ENCODE measurements at regions not wholly inside any gene's neighbourhood (a gene's known extent, or its start where the extent isn't known, plus 50 kb on each side); places are given as distances from the start of the nearest gene placed in this dataset.
"Not testable (repeated sequence)": the region's sequence is repeated elsewhere in the genome, so short reads cannot be mapped to it uniquely, and the experiment has no call there.

DNA sequence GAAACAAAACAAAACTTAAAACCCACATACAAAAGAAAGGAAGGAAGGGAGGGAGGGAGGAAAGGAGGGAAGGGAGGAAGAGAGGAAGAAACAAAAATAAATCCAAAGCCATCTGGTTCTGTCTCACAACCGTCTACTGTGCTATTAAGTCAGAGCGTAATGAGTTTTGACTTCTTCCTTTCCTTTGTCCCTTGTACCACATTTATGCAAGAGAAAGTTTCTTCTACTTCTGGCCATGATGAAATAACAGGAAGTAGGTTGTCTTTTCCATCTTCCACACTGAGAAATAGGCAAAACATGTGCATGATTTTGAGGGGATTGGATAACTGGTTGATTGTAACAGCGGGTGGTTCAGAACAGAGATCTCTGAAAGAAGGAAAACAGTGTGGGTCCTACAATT, 121.4 kb downstream of the CTAGE1 start:
- in situ Hi-C loops (cut with HindIII; ENCODE audit: low pct_ligation_motif_present, low pct_unique_long_range_greater_than_20kb, low sequenced_read_pairs): no loop called here
- no peak for DNase-seq

DNA sequence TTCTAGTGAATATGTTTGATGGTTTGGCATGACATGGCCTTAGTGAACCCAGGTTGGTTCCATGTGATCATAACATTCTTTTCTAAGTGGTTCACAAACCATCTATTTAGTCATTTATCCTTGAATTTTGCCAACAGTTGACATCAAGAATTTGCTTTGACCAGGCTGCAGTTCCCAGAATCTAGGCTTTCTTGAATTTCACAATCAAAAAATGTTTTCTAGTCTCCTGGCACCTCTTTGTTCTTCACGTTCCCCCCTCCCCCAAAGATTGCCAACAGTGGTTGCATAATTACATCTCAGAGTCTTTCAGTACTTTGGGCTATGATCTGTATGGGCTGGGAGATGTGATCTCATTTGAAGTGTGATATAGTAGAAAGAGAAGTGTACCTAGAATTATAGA, 124.0 kb downstream of the GATA6 start:
- in situ Hi-C loops (cut with HindIII; ENCODE audit: low pct_ligation_motif_present, low pct_unique_long_range_greater_than_20kb, low sequenced_read_pairs): no loop called here
- no peak for DNase-seq

DNA sequence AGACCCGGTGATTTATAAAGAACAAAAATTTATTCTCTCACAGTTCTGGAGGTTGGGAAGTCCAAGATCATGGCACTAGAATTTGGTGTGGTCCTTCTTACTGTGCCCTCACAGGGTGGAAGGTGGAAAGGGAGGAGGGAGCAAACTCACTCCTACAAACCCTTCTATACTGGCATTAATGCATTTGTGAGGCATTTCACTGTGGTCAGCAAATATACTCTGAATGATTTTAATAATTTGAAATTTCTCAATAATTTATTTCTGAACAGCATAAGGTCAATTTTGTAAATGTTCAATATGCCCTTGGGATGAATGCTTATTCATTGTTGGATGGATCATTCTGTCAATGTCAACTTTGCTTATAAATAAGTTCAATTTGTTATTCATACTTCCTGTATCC, 120.6 kb downstream of the GATA6 start:
- no peak for DNase-seq
- in situ Hi-C loops (cut with HindIII; ENCODE audit: low pct_ligation_motif_present, low pct_unique_long_range_greater_than_20kb, low sequenced_read_pairs): no loop called here

DNA sequence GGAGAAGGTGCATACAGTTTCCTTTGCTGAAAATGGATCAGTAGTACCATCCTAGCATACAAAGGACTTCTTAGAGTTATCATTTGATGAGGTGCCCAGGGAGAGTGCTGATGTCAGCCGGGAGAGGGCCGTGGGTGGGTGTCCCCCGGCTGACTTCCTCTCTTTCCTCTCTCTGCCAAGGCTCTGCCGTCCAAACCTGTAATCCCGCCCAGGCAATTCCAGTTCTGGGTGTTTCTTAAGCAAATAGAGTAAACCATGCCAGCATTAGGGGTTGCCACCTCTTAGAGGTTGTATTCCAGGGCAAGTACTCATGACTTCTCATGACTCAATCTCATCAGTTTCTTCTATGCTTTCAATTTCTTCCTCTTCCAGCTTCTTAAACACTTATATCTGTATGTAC, 117.2 kb downstream of the GATA6 start:
- in situ Hi-C loops (cut with HindIII; ENCODE audit: low pct_ligation_motif_present, low pct_unique_long_range_greater_than_20kb, low sequenced_read_pairs): no loop called here
- DNase-seq: no peak

DNA sequence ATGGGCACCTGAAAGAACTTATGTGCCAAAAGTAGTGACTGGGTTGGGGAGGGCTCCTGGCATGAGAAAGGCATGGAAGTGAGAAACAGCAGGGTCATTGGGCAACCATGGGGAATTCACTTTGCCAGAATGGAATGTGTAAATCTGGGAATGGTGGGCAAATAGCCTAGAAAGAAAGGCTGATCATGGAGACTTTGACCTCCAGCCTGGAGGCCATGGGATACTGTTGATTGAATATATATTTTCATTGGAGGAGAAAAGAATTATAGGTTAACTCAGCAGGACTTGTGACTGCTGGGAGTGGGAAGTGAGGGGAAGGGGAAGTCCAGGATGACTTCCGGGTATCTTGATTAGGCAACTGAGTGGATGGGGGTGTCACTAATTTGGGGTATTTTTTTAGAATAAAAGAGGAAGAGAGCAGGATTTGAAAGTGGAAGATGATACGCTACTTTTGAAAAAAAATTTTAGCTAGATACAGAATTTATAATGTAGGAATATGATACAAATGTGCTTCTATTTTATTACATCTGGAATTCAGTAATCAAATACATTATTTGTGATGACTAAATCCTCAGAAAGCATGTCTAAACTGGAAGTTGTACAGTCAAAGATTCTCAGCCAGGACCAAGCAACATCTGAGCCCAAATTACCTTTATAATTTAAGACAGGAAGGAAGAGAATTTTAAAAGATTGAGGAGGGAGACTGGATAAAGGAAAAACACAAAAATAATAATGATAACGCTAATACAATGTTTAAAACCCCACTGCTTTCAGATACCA, 116.2 kb downstream of the GATA6 start:
- DNase-seq: no peak
- in situ Hi-C loops (cut with HindIII; ENCODE audit: low pct_ligation_motif_present, low pct_unique_long_range_greater_than_20kb, low sequenced_read_pairs): no loop called here

DNA sequence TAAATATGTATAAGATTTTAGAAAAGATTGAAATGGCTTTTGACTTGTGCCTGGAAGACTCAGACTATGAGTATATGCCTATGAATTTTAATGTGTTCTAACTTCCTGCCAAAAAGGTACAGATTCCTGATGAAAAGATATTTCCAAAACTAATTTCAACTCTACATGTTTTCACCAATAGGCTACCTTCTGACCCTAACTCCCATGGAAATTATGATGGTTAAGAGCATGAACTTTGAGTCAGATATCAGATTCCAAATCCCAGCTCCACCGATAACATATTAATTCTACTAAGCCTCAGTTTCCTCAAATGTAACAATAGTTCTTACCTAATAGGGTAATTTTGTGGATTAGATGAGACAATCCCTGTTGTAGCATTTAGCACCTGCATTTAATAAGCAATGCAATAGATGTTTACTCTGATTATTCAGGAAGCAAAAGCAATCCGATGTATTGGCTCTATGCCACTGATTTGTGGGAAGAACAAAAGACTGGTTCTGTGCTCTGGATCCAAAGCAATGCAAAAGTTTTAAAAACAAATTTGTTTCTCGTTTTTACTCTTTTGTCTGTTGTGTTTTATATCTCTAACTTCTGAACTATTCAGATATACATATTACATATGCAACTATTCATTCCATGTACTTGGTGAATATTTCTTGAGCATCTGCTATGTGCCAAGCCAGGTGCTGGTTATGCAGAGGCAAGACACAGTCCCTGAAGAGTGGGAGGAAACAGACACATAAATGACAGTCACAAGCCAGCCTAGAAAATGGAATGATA, 115.4 kb downstream of the GATA6 start:
- in situ Hi-C loops (cut with HindIII; ENCODE audit: low pct_ligation_motif_present, low pct_unique_long_range_greater_than_20kb, low sequenced_read_pairs): no loop called here
- DNase-seq: no peak

DNA sequence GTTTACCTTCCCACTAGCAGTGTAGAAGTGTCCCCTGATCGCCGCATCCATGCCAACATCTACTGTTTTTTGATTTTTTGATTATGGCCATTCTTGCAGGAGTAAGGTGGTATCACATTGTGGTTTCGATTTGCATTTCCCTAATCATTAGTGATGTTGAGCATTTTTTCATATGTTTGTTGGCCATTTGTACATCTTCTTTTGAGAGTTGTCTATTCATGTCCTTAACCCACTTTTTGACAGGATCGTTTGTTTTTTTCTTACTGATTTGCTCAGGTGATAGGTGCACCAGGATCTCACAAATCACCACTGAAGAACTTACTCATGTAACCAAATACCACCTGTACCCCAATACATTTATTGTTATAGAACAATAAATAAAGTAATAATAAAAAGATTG, 114.5 kb downstream of the GATA6 start:
- in situ Hi-C loops (cut with HindIII; ENCODE audit: low pct_ligation_motif_present, low pct_unique_long_range_greater_than_20kb, low sequenced_read_pairs): not testable (repeated sequence)

DNA sequence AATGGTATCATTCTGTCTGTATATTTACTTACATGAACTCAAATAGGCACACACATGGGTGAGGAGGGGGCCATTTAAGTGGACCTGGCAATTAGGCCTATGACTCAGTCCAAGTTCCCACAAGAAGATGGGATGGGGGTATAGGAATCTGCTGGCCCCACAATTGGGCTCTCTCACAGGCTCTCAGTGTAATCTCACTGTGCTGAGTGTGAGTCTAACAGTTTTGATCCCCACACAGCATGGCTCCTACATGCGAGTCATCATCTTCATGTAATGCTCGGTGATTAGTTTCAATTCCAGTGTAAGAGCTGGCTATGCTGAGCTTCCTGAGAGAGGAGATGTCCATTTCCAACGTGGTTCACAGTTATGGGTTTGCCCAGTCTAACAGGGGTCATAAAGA, 114.0 kb downstream of the GATA6 start:
- in situ Hi-C loops (cut with HindIII; ENCODE audit: low pct_ligation_motif_present, low pct_unique_long_range_greater_than_20kb, low sequenced_read_pairs): no loop called here
- DNase-seq: no peak

More for the DNA sequence above, 114.5 kb downstream of the GATA6 start:
- DNase-seq: not testable (repeated sequence)

DNA sequence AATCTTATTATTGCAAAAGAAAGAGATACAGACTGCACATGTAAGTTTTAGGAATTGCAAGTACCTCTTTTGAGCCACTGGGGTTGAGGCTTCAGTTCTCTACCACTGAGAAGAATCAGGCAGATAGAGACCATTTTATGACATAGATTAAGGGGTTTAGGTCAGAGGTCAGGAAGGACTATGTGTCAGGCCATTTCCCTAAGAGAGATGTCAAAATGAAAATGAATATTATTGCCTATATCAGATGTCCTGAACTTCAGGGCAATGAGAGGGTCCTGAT, 113.7 kb downstream of the GATA6 start:
- in situ Hi-C loops (cut with HindIII; ENCODE audit: low pct_ligation_motif_present, low pct_unique_long_range_greater_than_20kb, low sequenced_read_pairs): no loop called here
- DNase-seq: no peak

DNA sequence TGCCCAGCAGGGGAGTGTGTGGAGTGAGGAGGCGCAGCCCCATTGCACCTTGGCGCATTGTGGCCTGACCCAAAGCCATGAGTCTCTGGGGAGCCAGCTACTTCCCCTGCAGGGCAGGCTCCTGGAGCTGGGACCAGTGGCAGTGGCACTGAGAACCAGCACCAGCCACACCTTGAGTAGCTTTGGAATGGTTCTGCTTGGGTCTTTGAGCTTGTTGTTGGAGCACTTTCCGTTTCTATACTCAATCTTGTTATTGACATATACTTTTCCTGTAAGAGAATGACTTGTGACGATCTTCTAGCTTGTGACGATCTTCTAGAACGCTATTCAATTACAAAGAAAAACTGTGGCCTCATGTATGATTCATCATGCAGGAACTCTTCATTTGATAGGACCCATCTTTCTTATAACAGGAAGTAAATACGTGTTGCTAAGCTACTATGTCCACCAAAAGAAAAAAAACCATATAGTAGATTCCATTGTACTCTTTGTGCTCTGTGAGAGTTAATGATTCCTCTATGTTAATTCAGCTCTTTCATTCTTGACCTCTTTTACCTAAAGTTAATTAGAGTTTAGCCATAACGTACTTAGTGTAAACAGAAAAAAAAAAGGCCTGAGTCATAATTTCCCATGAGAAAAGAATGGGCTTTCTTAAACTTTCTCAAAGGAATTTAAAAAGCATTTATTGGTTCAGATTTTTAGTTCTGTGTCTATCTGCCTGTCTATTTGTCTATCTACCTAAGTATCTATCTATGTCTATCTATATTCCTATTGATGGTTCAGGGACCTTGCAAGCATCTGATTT, 113.1 kb downstream of the GATA6 start:
- in situ Hi-C loops (cut with HindIII; ENCODE audit: low pct_ligation_motif_present, low pct_unique_long_range_greater_than_20kb, low sequenced_read_pairs): no loop called here
- peak; percentile 20 for DNase-seq

DNA sequence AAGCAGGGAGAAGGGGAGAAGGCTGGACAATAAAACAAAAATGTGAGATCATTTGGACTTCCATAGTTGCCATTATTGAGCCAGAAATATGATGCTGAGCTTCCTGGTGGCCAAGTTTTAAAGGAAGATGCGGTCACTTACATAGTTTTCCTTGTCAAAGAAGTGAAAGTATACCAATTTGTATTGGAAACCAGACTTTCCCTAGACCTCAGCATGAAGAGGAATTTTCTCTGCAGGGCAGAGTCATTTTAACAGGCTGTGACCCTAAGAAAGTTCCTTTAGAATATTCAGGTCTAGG, 111.0 kb downstream of the GATA6 start:
- in situ Hi-C loops (cut with HindIII; ENCODE audit: low pct_ligation_motif_present, low pct_unique_long_range_greater_than_20kb, low sequenced_read_pairs): no loop called here
- no peak for DNase-seq

DNA sequence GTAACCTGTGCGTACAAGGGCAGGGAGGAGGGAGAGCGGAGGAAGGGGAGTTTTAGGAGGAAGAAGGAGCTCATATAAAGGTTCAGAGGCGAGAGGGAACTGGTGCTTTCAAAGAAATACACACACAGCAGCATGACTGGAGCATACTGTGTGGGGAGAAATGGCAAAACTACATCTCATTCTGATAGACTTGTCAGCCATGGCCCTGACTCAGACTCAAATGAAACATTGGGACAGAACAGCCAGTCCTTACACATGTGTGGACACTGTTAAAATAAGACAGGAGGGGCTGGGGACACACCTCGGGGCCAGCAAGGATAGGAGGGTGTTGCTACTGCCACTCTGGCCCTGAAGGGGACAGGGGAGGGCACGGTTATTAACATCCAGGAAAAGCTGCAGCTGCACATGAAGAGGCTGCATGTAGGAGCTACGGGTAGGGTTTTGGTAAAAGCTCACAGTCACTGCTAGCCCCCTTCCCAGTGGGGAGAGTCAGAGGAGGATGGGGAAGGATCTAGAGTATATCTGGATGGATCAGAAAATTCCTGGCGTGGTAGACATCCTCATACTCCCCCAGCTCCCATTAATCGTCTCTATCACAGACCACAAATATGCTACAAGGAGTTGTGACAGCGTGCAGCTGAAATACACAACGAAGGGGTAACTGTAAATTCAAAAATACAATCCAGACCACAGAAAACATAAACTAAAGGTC, 110.5 kb downstream of the GATA6 start:
- in situ Hi-C loops (cut with HindIII; ENCODE audit: low pct_ligation_motif_present, low pct_unique_long_range_greater_than_20kb, low sequenced_read_pairs): no loop called here

DNA sequence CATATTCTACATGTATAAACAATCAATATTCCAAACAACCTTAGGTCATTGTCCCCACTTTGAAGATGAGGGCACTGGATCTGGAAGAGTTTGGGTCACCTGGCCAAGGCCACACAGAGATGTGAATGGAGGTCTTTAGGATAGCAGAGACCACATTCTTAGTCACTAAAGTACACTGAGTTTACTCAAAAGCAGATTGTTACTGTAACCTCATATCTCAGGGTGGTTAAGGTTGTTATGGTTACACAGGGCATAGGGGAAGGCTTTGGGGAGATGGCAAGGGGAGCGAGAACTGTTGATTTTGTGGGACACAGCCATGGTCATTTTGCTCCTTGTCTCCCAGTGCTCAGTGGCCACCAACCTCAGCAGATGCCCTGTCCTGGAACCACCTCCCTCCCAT, 109.4 kb downstream of the GATA6 start:
- in situ Hi-C loops (cut with HindIII; ENCODE audit: low pct_ligation_motif_present, low pct_unique_long_range_greater_than_20kb, low sequenced_read_pairs): no loop called here
- no peak for DNase-seq

More for the DNA sequence above, 110.5 kb downstream of the GATA6 start:
- no peak for DNase-seq

DNA sequence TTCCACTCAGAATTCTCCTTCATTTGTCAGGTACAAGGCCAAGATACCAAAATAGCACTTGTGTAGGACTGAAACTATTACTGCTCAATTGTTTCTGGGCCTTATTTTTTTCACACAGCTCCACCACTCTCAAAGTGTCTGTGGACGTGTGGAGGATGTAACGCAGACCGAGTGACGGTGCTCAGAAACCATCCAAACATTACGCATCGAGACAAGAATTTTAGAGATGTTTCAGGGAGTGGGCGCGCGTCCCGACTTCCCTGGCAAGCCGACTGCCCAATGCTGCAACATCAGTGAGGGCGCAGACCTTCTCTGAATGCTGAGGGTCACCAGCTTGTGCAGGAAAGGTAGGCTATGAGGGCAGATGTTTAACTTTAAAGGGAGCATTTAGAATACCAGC, 108.4 kb downstream of the GATA6 start:
- in situ Hi-C loops (cut with HindIII; ENCODE audit: low pct_ligation_motif_present, low pct_unique_long_range_greater_than_20kb, low sequenced_read_pairs): no loop called here
- no peak for DNase-seq

DNA sequence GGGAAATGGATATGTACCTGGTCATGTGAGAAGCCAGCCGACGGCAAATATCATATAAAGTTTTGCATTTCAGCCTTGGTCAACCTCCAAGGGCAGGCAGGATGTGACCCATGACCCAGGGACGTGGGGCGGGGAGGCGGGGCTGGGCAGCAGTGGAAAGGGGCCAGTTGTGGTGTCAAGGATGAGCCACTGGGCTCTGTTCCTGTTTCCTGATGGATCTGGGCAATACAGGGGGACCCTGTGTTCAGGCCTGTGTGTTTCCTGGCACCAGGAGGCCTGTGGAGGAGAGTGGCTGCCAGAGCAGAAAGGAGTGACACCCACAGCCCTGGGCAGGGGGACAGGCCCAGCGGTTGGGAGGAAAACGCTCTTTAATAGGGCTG, 106.9 kb downstream of the GATA6 start:
- in situ Hi-C loops (cut with HindIII; ENCODE audit: low pct_ligation_motif_present, low pct_unique_long_range_greater_than_20kb, low sequenced_read_pairs): no loop called here
- DNase-seq: no peak

DNA sequence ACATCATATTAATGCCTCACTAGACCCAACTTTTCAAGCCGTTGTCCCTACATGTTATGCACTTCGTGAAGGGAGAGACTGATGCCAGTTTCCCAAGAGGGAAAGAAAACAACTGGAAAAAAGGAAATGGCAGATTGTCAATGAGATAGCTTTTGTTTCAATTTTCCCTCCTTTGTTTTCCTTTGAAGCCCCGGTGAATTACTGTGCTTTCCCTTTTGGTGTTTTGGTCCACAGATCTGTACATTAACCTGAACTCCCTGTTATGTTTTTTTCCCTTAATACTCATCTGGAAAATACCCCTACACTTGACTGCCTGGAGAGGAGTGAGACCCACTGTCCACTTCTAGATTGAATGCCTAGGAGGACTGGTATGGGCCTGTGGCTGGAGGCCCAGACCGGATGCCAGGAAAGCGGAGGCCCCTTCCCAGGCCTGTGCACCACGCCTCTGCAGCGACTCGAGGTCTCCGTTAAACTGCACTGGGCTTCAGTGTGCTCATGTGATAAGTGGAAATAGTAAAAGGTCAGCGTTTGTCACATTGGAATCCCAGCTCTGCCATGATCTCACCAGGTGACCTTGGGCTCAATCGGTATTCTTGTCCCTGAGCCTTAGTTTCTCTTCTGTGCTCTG, 106.4 kb downstream of the GATA6 start:
- DNase-seq: no peak

DNA sequence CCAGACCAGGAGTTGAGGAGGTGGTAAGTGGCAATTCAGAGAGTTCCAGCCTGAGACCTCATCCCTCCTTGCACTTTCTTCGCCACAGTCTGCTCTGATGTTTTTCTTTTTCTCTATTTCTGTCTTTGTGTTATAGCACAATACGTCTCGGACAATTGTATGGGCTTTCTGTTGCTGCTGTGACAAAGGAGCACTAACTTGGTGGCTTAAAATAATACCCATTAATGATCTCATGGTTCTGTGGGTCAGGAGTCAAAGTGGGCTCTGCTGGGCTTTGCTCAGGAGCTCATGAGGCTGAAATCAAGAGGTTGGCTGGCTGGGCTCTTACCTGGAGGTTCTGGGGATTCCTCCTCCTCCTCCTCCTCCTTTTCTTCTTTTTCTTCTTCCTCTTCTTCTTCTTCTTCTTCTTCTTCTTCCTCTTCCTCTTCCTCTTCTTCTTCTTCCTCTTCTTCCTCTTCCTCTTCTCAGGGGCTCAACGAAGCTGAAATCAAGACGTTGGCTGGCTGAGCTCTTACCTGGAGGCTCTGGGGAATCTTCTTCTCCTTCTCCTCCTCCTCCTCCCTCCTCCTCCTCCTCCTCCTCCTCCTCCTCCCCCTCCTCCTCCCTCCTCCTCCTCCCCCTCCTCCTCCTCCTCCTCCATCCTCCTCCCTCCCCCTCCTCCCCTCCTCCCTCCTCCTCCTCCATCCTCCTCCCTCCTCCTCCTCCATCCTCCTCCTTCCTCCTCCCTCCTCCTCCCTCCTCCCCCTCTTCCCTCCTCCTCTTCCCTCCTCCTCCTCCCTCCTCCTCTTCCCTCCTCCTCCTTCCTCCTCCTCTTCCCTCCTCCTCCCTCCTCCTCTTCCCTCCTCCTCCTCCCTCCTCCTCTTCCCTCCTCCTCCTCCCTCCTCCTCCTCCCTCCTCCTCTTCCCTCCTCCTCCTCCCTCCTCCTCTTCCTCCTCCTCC, 104.0 kb downstream of the GATA6 start:
- no peak for DNase-seq
- in situ Hi-C loops (cut with HindIII; ENCODE audit: low pct_ligation_motif_present, low pct_unique_long_range_greater_than_20kb, low sequenced_read_pairs): no loop called here

More for the DNA sequence above, 106.4 kb downstream of the GATA6 start:
- in situ Hi-C loops (cut with HindIII; ENCODE audit: low pct_ligation_motif_present, low pct_unique_long_range_greater_than_20kb, low sequenced_read_pairs): no loop called here

DNA sequence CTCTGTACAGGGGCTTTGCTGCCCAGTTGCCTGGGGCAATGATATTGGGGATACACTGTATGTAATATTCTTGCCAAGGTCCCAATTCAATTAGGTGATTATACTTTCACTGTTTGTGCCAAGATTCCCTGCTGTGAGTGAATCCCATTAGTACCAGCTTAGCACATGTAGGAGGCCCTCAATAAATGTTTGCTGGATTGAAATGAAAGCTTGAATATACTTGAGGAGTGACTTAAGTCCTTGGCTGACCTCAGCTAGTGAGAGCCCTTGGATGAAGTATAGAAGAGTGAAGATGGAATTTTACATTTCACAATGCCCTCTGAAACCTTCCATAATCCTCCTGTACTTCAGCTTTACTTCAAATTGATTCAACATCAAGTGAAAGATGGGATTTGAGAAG, 102.9 kb downstream of the GATA6 start:
- in situ Hi-C loops (cut with HindIII; ENCODE audit: low pct_ligation_motif_present, low pct_unique_long_range_greater_than_20kb, low sequenced_read_pairs): no loop called here
- no peak for DNase-seq

All from ACHN (cell line).